Progenitor cell of endocrine pancreas (in vitro differentiated cells): ENCODE measurements at regions not wholly inside any gene's neighbourhood (a gene's known extent, or its start where the extent isn't known, plus 50 kb on each side); places are given as distances from the start of the nearest gene placed in this dataset.

Source experiments
- DNase-seq: peaks from one replicate; pipeline ENCODE4 v3.0.0; 2021; ENCODE audit warnings: low spot score; ENCODE audit not compliant: unreplicated experiment
- H3K27ac Mint-ChIP-seq: 2 replicates; pipeline ENCODE4 v1.8.0; 2021; ENCODE audit warnings: mild to moderate bottlenecking, moderate library complexity, mixed read lengths
- H3K27me3 Mint-ChIP-seq: 2 replicates; pipeline ENCODE4 v1.8.0; 2021; ENCODE audit warnings: mixed read lengths
- H3K36me3 Mint-ChIP-seq: 2 replicates; pipeline ENCODE4 v1.8.0; 2022; ENCODE audit warnings: mixed read lengths; ENCODE audit not compliant: insufficient read depth
- H3K4me1 Mint-ChIP-seq: 2 replicates; pipeline ENCODE4 v1.8.0; 2021; ENCODE audit warnings: low read depth, mixed read lengths
- H3K4me3 Mint-ChIP-seq: 2 replicates; pipeline ENCODE4 v1.8.0; 2021; ENCODE audit warnings: low read depth, mild to moderate bottlenecking, moderate library complexity, mixed read lengths
- H3K9me3 Mint-ChIP-seq: 2 replicates; pipeline ENCODE4 v1.8.0; 2021; ENCODE audit warnings: low read depth, mixed read lengths
- CTCF ChIP-seq: fragments of 200-600 bp; sonication (generic); IDR thresholded peaks from one replicate; pipeline ENCODE4 v1.5.0; 2021; ENCODE audit warnings: antibody characterized with exemption, mild to moderate bottlenecking; ENCODE audit not compliant: unreplicated experiment

DNA sequence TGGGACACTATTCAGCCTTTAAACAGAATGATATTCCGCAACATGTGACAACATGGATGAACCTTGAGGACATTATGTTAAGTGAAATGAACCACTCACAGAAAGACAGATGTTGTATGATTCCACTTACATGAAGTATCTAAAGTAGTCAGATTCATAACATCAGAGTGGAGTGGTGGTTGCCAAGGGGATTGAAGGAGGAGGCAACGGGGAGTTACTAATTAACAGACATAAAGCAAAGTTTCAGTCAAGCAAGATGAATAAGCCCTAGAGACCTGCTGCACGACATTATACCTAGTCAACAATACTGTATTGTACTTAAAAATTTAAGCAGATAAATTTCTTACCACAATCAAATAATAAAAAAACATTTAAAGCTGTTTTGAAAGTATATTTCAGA, 105.0 kb upstream of the NR0B1 start:
- no peak for TF ChIP-seq CTCF
- Mint-ChIP-seq H3K4me1 (peaks cover 42% of the 10 kb centered on the region), H3K27me3 (no peaks in the 10 kb centered on the region), H3K36me3 (no peaks in the 10 kb centered on the region), H3K27ac (peak overlapping the region; percentile 51), H3K9me3 (peaks cover 4% of the 10 kb centered on the region), H3K4me3 (peak overlapping the region; percentile 8)
- DNase-seq: no peak

DNA sequence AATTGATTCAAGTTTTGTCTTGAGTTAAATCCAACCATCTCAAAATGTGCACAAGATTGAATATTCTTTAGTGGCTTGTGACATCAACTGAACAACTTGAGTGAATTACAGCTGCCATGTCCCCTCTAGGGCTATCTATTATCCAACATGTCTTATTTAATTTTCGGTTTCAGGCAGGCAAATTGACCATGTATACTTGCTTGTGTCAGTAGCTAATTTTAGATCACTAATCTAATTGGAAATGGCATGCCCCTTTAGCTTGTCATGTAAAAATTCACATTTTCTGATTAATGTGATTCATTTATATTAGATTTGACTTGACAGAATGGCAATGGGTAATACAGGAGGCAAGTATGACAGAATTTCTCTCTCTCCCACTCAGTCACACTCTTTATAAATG, 93.2 kb upstream of the NR0B1 start:
- no peak for TF ChIP-seq CTCF
- Mint-ChIP-seq H3K36me3 (no peaks in the 10 kb centered on the region), H3K27me3 (no peaks in the 10 kb centered on the region), H3K27ac (no peak overlapping the region), H3K4me1 (peaks cover 3% of the 10 kb centered on the region), H3K9me3 (no peaks in the 10 kb centered on the region), H3K4me3 (no peak overlapping the region)
- no peak for DNase-seq

- TF ChIP-seq CTCF: no peak
- Mint-ChIP-seq H3K4me3 (no peak overlapping the region), H3K9me3 (peaks cover 11% of the 10 kb centered on the region), H3K27me3 (no peaks in the 10 kb centered on the region), H3K4me1 (peaks cover 3% of the 10 kb centered on the region), H3K27ac (no peak overlapping the region), H3K36me3 (no peaks in the 10 kb centered on the region)
- DNase-seq: no peak
Measured at GRCh38 chrX:30388325-30388724, 79.1 kb upstream of the NR0B1 start.

DNA sequence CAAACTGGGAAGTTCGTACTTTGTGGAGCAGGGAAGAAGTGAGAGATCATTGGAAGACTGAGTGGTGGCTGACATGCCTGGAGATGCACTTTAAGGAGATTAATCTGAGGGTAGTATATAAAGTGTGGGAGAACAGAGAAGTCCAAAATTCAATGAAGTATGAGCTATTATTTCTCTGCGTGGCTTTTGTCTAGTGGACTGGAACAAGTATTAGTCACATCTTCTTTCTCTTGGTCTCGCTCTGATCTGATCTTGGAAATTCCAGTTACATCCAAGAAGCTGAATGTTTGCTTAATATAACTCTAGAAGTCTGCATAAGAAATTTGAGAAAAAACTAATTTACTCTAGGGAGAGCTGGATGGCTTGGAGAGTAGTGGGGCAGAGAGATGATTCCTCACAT, 64.8 kb upstream of the NR0B1 start:
- TF ChIP-seq CTCF: no peak
- DNase-seq: no peak
- Mint-ChIP-seq H3K27me3 (no peaks in the 10 kb centered on the region), H3K9me3 (peaks cover 3% of the 10 kb centered on the region), H3K4me3 (no peak overlapping the region), H3K36me3 (no peaks in the 10 kb centered on the region), H3K27ac (no peak overlapping the region), H3K4me1 (peaks cover 1% of the 10 kb centered on the region)

DNA sequence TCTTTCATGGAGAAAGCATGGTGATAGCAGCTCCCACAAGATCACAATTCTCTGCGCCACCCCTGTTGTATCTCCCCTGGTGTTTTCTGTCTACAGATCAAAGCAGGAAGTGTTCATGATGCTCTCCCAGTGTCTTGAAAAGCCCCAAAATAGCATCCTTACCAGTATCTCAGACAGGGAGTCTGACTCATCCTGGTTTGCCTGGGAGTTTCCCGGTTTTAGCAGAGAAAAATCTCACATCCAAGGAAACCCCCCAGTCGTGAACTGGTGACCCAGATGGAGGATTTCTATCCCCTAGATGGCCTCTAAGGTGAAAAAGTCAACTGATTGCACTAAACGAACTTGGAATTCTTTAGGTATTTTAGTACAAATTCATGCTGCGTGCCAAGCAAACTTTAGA, 64.3 kb upstream of the NR0B1 start:
- no peaks in the 10 kb centered on the region for H3K36me3 Mint-ChIP-seq
- no peaks in the 10 kb centered on the region for H3K27me3 Mint-ChIP-seq
- H3K4me1 Mint-ChIP-seq: peaks cover 1% of the 10 kb centered on the region
- no peak for TF ChIP-seq CTCF
- no peak for DNase-seq
- no peaks in the 10 kb centered on the region for H3K9me3 Mint-ChIP-seq
- H3K27ac Mint-ChIP-seq: no peak overlapping the region
- H3K4me3 Mint-ChIP-seq: no peak overlapping the region
